Uterus (tissue), 2 donors: ENCODE measurements at regions not wholly inside any gene's neighbourhood (a gene's known extent, or its start where the extent isn't known, plus 50 kb on each side); places are given as distances from the start of the nearest gene placed in this dataset.

Source experiments
- POLR2A ChIP-seq, 2 donors: fragments of 450-650 bp; IDR thresholded peaks; one replicate each; pipeline ENCODE4 v1.6.1; 2016; ENCODE audit warnings: antibody characterized with exemption in 2 of 2, mild to moderate bottlenecking in 1 of 2, moderate library complexity in 1 of 2
- TF ChIP-seq, protein P1 (sequence below), 4 experiments: fragments of 200-600 bp in 2 of 4; fragments of 450-650 bp in 2 of 4; sonication (generic) in 2 of 4; IDR thresholded peaks; one replicate each; pipeline ENCODE4 v1.5.1; 2016 to 2019; ENCODE audit warnings: antibody characterized with exemption in 4 of 4, mild to moderate bottlenecking in 2 of 4, moderate library complexity in 1 of 4

- TF ChIP-seq, protein P1, sequence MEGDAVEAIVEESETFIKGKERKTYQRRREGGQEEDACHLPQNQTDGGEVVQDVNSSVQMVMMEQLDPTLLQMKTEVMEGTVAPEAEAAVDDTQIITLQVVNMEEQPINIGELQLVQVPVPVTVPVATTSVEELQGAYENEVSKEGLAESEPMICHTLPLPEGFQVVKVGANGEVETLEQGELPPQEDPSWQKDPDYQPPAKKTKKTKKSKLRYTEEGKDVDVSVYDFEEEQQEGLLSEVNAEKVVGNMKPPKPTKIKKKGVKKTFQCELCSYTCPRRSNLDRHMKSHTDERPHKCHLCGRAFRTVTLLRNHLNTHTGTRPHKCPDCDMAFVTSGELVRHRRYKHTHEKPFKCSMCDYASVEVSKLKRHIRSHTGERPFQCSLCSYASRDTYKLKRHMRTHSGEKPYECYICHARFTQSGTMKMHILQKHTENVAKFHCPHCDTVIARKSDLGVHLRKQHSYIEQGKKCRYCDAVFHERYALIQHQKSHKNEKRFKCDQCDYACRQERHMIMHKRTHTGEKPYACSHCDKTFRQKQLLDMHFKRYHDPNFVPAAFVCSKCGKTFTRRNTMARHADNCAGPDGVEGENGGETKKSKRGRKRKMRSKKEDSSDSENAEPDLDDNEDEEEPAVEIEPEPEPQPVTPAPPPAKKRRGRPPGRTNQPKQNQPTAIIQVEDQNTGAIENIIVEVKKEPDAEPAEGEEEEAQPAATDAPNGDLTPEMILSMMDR (IDR thresholded peaks at IDR 0.05), result no peak
- TF ChIP-seq POLR2A (IDR thresholded peaks at IDR 0.05), result no peak
Measured at GRCh38 chr6:90811596-90812226, 224.8 kb upstream of the MAP3K7 start.
